HG02588 (cell line): ENCODE measurements at regions not wholly inside any gene's neighbourhood (a gene's known extent, or its start where the extent isn't known, plus 50 kb on each side); places are given as distances from the start of the nearest gene placed in this dataset.

Experiments used
- ATAC-seq: cut with Tn5 transposase; IDR thresholded peaks from one replicate; pipeline ENCODE4 v1.9.1; 2021; ENCODE audit warnings: mild to moderate bottlenecking, moderate library complexity; ENCODE audit not compliant: unreplicated experiment

GRCh38 chr5:97666783-97667182, 483.7 kb upstream of the RIOK2 start:
- ATAC-seq: no peak

- ATAC-seq: no peak
Measured at GRCh38 chr5:97670447-97670846, 487.4 kb upstream of the RIOK2 start.

- ATAC-seq: no peak
Measured at GRCh38 chr5:97676608-97677007, 493.6 kb upstream of the RIOK2 start.

GRCh38 chr5:97694091-97694490, 511.0 kb upstream of the RIOK2 start:
- no peak for ATAC-seq

- no peak for ATAC-seq
Measured at GRCh38 chr5:97714424-97714823, 531.4 kb upstream of the RIOK2 start.

- no peak for ATAC-seq
Measured at GRCh38 chr5:97726106-97726505, 543.1 kb upstream of the RIOK2 start.

GRCh38 chr5:97728920-97729319, 545.9 kb upstream of the RIOK2 start:
- no peak for ATAC-seq

- no peak for ATAC-seq
Measured at GRCh38 chr5:97729938-97730337, 546.9 kb upstream of the RIOK2 start.

- no peak for ATAC-seq
Measured at GRCh38 chr5:97735209-97735608, 552.2 kb upstream of the RIOK2 start.

- ATAC-seq: no peak
Measured at GRCh38 chr5:97737608-97738007, 554.6 kb upstream of the RIOK2 start.

- no peak for ATAC-seq
Measured at GRCh38 chr5:97745817-97746216, 562.8 kb upstream of the RIOK2 start.

GRCh38 chr5:97750576-97750975, 567.5 kb upstream of the RIOK2 start:
- no peak for ATAC-seq

- ATAC-seq: no peak
Measured at GRCh38 chr5:97751540-97751939, 568.5 kb upstream of the RIOK2 start.

GRCh38 chr5:97752871-97753270, 569.8 kb upstream of the RIOK2 start:
- no peak for ATAC-seq

- ATAC-seq: no peak
Measured at GRCh38 chr5:97762483-97762882, 579.4 kb upstream of the RIOK2 start.

GRCh38 chr5:97764700-97765099, 581.7 kb upstream of the RIOK2 start:
- ATAC-seq: no peak

GRCh38 chr5:97778451-97778850, 595.4 kb upstream of the RIOK2 start:
- ATAC-seq: no peak

- no peak for ATAC-seq
Measured at GRCh38 chr5:97788369-97788768, 605.3 kb upstream of the RIOK2 start.

GRCh38 chr5:97797994-97798451, 615.0 kb upstream of the RIOK2 start:
- no peak for ATAC-seq

- no peak for ATAC-seq
Measured at GRCh38 chr5:97801461-97801860, 618.4 kb upstream of the RIOK2 start.

- no peak for ATAC-seq
Measured at GRCh38 chr5:97820138-97820537, 637.1 kb upstream of the RIOK2 start.

GRCh38 chr5:97832645-97833296, 649.7 kb upstream of the RIOK2 start:
- ATAC-seq: no peak

GRCh38 chr5:97834561-97834960, 651.5 kb upstream of the RIOK2 start:
- no peak for ATAC-seq
